ES-I3 (cell line): ENCODE measurements at regions not wholly inside any gene's neighbourhood (a gene's known extent, or its start where the extent isn't known, plus 50 kb on each side); places are given as distances from the start of the nearest gene placed in this dataset.

ENCODE experiments used
- H3K36me3 ChIP-seq: 2 replicates; pipeline ENCODE4 v1.6.1; 2013; ENCODE audit warnings: mild to moderate bottlenecking, low read length, control low read depth, moderate library complexity; ENCODE audit not compliant: insufficient read depth
- H3K4me1 ChIP-seq: 2 replicates; pipeline ENCODE4 v1.6.1; 2013; ENCODE audit warnings: mild to moderate bottlenecking, control low read depth, low read length; ENCODE audit not compliant: insufficient read depth
- H3K9ac ChIP-seq: 2 replicates; pipeline ENCODE4 v1.6.1; 2013; ENCODE audit warnings: low read depth, mild to moderate bottlenecking, low read length, moderate library complexity
- H3K9me3 ChIP-seq: 2 replicates; pipeline ENCODE4 v1.6.1; 2013; ENCODE audit warnings: mild to moderate bottlenecking, low read length, moderate library complexity; ENCODE audit not compliant: control insufficient read depth, insufficient read depth

DNA sequence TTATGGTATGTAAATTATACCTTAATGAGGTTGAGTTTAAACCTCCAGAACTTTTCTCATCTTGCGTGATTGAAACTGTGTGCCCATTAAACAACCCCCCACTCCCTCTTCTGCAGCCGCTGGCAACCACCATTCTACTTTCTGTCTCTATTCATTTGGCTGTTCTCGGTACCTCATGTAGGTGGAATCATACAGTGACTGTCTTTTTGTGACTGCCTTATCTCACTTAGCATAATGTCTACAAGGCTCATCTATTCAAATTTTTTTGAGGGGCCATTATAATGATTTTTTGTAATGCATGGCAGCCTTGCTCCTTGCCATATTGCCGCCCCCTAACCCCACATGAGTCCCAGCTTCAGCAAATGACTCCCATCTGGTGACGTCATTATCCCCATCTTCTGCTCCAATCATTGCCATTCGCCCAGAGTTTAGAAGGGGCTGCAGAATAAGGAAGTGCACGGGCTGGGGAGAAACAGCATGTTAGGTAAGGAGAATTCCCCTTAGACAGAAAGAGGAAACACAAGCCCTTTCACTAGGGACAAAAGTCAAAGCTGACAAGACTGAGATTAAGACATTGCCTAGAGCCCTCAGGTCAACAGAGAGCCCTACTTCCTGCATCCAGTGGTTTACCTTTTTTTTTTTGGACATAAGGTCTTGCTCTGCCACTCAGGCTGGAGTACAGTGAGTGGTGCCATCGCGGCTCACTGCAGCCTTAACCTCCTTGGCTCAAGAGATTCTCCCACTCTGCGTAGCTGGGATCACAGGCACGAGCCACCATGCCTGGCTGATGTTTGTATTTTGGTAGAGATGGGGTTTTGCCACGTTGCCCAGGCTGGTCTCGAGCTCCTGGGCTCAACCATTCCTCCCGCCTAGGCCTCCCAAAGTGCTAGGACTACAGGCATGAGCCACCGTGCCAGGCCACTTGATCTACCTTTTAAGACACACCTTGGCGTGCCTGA, 78.4 kb upstream of the ERRFI1 start:
- Histone ChIP-seq H3K9me3 (no peaks in the 10 kb centered on the region; the same call in 1 of the 2 replicates), H3K9ac (no peak overlapping the region), H3K4me1 (no peaks in the 10 kb centered on the region), H3K36me3 (no peaks in the 10 kb centered on the region)

DNA sequence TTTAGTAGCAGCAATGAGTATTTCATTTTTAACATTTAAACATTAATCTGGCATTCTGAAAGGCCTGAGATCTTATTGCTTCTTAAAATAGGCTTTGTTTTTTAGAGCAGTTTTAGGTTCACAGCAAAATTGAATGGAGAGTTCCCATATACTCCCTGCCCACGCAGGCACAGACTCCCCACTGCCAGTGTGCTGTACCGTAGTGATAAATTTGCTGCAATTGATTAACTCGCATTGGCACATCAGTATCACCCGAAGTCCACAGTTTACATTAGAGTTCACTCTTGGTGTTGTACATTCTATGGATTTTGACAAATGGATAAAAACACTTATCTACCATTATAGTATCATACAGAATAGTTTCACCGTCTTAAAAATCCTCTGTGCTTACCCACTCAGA, 71.8 kb upstream of the ERRFI1 start:
- Histone ChIP-seq H3K36me3 (no peaks in the 10 kb centered on the region), H3K9me3 (no peaks in the 10 kb centered on the region), H3K4me1 (peaks cover 5% of the 10 kb centered on the region; the same call in 1 of the 2 replicates), H3K9ac (no peak overlapping the region)

DNA sequence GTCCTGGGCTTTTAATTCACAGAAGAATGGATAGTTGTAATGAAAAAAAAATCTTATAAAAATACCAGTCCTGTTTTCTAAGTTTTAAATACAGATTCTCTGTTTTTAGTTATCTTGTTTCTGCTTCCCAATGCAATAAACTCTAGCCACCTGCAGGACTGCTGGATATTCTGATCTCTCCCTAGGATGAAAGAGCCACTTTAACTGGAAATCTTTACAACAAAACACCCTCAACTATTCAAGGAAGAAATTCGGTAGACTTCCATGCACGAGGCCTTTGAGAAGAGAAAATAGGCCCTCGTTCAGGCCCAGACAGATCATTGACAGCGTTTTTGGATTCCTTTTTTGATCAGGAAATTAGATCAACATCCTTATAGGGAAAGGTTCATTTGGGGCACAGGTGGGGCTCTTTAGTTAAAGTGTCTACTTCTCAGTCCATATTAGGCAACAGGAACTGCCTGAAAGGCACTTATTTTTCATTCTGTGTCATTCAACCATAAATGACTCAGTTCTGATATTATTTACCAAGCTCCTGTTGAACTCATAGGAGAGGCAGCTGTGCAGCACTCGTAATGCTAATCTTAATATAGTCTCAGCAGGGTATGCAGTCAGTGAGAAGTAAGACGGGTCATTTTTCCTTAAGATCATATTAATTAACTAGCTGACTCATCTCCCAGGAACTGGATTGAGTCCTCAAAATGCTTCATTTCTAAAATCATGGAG, 71.1 kb upstream of the ERRFI1 start:
- Histone ChIP-seq H3K4me1 (peaks cover 5% of the 10 kb centered on the region; the same call in 1 of the 2 replicates), H3K9me3 (no peaks in the 10 kb centered on the region), H3K9ac (no peak overlapping the region), H3K36me3 (no peaks in the 10 kb centered on the region)

DNA sequence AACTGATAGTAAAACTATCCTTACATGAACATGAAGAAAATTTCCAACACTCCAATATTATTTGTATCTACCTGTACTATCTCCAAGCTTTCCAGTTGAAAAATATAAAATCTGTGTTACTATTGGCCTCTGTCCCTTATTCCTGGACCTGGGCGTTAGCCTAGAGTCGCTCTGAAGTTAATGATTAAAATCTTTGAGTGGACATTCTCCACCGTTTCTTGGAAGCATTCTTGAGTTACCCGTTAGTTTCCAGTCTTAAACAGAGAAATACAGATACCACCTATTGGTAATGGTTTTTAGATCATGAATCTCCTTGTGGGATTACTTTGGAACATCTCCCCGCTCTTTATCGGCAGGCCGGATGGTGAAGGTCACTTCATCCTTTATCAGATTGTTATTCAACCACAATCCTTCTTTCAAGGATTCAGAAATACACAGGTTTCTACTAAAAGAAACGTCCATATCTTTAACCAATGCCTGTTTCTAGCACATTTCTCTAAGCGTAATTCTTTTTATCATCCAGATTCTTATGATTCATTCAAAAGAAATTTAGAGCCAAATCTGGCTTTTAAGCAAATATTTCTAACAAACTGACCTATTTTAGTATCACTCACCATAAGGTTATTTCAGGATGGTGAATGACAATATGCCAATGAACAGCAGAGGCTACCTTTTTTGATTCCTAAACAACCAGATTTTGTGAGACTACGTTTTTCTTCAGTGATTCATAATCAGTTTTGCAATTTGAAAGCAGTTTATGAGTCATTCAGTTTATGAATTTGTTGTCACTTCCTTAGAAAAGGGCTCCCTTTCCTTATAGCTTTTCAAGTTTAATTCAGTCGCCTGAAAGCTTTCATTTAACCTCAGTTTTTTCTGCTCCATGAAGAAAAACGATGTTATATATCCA, 70.2 kb upstream of the ERRFI1 start:
- H3K9ac ChIP-seq, result no peak overlapping the region
- H3K36me3 ChIP-seq, result no peaks in the 10 kb centered on the region
- no peaks in the 10 kb centered on the region for H3K9me3 ChIP-seq
- peaks cover 5% of the 10 kb centered on the region; the same call in 1 of the 2 replicates for H3K4me1 ChIP-seq

DNA sequence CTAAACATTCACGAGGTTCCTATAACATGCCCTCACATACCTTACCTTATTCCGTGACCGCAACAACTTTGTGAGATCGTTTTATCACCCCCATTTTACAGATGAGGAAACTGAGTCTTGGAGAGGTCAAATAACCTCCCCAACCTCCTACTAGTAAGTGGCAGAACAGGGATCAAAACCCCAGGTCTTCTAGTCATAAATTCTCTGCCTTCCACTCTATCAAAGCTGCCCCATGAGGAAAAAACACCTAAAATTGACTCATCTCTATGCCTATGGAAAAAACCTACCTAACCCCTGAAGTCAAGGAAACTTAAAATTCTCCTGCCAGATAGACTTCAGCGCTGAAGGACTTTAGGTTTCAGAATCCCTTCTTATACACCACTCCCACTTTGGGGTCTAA, 69.5 kb upstream of the ERRFI1 start:
- Histone ChIP-seq H3K9me3 (no peaks in the 10 kb centered on the region), H3K4me1 (peaks cover 5% of the 10 kb centered on the region; the same call in 1 of the 2 replicates), H3K36me3 (no peaks in the 10 kb centered on the region), H3K9ac (no peak overlapping the region)

DNA sequence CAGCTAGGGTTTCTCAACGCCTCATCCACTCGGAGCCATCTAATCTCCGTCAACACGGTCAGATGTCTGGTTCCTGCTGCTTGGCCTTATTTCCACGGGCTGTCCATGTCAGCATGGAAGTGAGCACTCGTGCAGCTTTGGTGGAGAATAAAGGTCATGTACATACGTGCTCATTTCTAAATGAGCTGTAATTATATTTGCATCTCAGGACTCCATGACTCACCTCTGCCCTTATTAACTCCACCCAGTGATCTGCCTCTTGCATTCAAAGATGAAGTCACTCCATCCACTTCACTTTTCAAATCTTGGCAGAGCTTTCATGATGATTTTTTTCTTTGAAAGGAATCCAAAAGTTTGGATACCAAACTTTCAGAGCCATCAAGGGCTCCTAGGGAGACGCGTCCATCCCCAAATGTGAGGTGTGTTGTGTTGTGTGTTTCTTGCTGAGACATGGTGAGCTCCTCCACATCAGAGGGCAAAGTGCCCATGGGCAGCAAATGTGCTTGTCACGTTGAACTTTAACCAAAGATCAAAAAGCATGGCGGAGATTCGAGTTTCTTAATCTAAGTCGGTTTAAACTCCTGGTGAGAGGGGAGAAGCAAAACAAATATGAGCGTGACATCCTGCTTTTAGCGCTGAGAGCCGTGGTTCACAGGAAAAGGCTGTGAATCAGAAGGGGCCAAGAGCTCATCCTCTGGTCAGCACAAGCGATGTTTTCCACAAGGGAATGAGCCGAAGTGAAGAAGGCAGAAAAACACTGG, 68.6 kb upstream of the ERRFI1 start:
- H3K9ac ChIP-seq, result no peak overlapping the region
- H3K36me3 ChIP-seq, result no peaks in the 10 kb centered on the region
- H3K4me1 ChIP-seq, result peaks cover 5% of the 10 kb centered on the region; the same call in 1 of the 2 replicates
- H3K9me3 ChIP-seq, result no peaks in the 10 kb centered on the region

DNA sequence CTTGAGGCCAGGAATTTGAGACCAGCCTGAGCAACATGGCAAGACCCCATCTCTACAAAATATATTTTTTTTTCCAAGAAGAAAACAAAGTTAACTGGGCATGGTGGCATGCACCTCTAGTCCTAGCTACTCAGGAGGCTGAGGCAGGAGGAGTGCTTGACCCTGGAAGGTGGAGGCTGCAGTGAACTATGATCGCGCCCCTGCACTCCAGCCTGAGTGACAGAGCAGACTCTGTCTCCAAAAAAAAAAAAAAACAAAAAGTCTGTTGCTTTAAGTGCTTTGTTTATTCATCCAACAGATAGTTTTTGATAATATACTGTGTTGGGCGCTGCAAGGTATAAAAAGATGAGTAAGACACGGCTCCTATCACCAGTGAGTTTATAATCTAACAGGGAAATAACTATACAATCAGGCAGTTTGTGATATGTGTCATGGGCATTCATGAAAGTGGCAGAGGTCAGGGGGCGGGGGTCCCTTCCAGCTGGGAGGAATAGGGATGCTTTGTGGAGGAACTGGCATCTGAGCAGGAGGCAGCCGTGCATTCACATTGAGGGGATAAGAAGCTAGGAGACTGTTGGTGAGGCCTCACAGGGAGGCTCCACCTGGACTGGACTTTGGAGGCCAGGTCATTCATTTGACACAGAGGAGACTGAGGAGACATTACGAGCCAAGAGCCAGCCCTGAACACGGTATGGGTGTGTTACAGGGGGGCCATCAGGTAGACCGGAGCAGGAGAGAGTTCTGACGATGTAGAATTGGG, 67.3 kb upstream of the ERRFI1 start:
- no peak overlapping the region for H3K9ac ChIP-seq
- H3K9me3 ChIP-seq, result no peaks in the 10 kb centered on the region
- H3K4me1 ChIP-seq, result peaks cover 5% of the 10 kb centered on the region; the same call in 1 of the 2 replicates
- H3K36me3 ChIP-seq, result no peaks in the 10 kb centered on the region

DNA sequence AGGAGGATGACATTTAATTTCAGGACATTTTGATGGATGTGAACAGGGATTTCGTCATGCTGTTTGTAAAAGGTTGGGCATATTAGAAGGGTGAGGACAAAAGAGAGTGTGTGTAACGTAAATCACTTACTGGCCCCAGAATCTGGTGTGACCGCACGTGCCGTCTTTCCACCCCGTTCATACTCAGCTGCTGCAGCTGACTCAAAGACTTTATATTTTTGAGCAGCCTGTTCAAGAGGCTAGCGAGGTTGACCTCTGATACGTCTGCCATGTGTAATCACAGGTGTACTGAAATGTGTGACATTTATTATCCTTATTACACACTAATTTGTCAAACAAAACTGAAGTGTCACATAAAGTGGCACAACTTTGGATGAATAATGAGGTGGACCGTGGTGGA, 66.5 kb upstream of the ERRFI1 start:
- Histone ChIP-seq H3K9me3 (no peaks in the 10 kb centered on the region), H3K9ac (no peak overlapping the region), H3K4me1 (peaks cover 5% of the 10 kb centered on the region; the same call in 1 of the 2 replicates), H3K36me3 (no peaks in the 10 kb centered on the region)

DNA sequence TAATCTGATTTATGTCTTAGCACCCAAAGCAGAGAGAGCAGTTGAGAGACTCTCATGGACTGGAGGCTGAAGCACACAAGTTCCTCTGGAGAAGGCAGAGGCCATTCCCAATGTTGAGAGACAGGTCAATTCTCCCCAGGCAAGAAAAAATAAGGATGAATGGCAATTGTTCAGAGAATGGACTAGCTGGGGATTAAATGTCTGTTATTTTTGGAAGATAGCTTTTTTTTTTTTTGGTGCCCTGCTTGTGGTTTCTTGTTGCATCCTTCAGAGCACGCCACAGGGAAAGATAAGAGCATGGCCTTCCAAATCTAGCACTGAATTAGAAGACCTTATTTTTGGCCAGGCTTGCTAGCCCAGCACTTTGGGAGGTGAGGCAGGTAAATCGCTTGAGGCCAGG, 65.6 kb upstream of the ERRFI1 start:
- Histone ChIP-seq H3K9me3 (no peaks in the 10 kb centered on the region), H3K4me1 (no peaks in the 10 kb centered on the region; the same call in 1 of the 2 replicates), H3K9ac (no peak overlapping the region), H3K36me3 (no peaks in the 10 kb centered on the region)

DNA sequence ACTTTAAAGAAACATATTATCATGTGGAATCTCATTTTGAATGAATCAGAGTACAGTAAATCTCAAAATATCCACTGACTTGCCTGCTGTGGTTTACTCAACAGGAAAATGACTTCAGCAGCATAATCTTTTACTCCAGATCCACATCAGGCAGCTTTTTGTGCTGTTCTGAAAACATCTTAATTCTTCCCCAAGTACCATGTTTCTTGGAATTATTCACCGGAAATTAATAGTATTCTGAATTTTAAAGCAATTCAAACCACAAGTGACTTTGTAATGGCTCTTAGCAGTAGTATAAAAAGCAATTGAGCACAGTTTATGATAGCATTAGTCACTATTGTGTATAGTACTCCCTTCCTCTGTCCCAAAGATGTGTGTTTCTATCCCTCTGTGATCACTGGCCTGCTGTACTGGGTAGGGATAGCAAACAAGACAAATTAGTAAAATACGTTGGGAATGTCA, 64.2 kb upstream of the ERRFI1 start:
- no peak overlapping the region for H3K9ac ChIP-seq
- no peaks in the 10 kb centered on the region for H3K9me3 ChIP-seq
- H3K4me1 ChIP-seq, result no peaks in the 10 kb centered on the region; the same call in 1 of the 2 replicates
- no peaks in the 10 kb centered on the region for H3K36me3 ChIP-seq

DNA sequence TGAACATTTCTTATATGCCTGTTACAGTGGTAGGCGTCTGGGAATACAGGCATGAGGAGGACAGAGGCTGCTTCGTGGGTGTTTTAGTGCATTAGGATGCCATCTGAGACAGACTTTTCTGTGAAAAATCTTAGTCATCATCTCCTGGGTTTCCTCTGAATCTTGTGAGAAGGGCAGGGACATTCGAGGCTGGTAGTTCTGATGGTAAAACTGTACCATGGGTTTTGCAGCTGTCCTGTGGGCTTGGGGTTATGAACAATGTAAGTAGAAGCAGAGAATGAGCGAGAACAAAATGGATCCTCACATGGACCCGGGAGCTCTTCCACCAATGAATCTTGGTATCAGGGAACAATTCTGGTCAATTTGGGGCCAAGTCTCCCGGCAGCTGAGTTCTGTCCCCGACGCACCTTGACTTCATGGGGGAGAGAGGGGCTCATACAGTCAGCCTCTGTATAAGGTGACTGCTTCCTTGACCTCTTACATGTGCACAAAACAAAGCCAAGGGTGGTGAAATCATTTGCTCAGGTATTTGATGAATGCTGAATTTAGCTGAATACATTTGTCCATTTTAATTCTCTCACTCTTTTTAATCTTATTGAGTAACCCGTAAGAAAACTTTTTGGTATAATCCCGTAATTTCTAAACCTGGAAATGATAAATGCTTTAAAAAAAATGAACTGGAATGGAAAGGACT, 63.6 kb upstream of the ERRFI1 start:
- Histone ChIP-seq H3K36me3 (no peaks in the 10 kb centered on the region), H3K4me1 (no peaks in the 10 kb centered on the region; the same call in 1 of the 2 replicates), H3K9ac (no peak overlapping the region), H3K9me3 (no peaks in the 10 kb centered on the region)

DNA sequence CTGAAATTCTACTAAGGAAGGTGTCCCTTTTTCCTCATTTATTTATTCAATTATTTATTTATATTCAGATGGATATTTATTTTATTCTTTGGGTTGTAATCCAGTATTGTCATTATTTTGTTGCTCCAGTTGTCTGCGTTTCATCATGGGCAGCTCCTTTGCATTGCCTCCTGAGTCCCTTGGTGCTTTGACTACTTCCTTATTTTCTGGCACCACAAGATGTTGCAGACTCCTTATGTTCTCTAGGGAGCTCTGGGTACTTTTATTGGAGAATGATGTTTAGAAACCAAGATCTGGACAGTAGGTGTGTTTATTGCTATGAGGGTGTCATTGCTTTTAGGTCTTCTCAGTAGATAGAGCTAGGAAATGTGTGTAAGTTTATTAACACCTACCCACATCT, 59.9 kb upstream of the ERRFI1 start:
- no peak overlapping the region for H3K9ac ChIP-seq
- H3K9me3 ChIP-seq, result no peaks in the 10 kb centered on the region
- no peaks in the 10 kb centered on the region for H3K4me1 ChIP-seq
- H3K36me3 ChIP-seq, result no peaks in the 10 kb centered on the region
